Aorta (tissue), 5 donors: ENCODE measurements at regions not wholly inside any gene's neighbourhood (a gene's known extent, or its start where the extent isn't known, plus 50 kb on each side); places are given as distances from the start of the nearest gene placed in this dataset.
"Not testable (repeated sequence)": the region's sequence is repeated elsewhere in the genome, so short reads cannot be mapped to it uniquely, and the experiment has no call there.

Experiments used
- ATAC-seq: fragments of 200-7000 bp; cut with Tn5 transposase; one replicate; pipeline ENCODE4 v1.9.1; 2022; ENCODE audit warnings: moderate library complexity; ENCODE audit not compliant: low FRiP score
- DNase-seq, 2 donors: peaks; one replicate each; pipeline ENCODE4 v3.0.0-alpha.2; 2020
- H3K27ac ChIP-seq, 2 donors: one replicate each; pipeline ENCODE4 v1.5.1; 2013; ENCODE audit warnings: low read length in 2 of 2, mild to moderate bottlenecking in 2 of 2, moderate library complexity in 2 of 2, control low read depth in 1 of 2, inconsistent platforms in 1 of 2, low read depth in 1 of 2
- H3K27me3 ChIP-seq, 2 donors: one replicate each; pipeline ENCODE4 v1.6.1; 2013; ENCODE audit warnings: control low read depth in 1 of 2, low read length in 1 of 2, mild to moderate bottlenecking in 1 of 2, moderate library complexity in 1 of 2; ENCODE audit not compliant: insufficient read depth in 2 of 2, control insufficient read depth in 1 of 2
- H3K36me3 ChIP-seq, 2 donors: one replicate each; pipeline ENCODE4 v1.6.1; 2013; ENCODE audit warnings: control low read depth in 1 of 2, low read length in 1 of 2, mild to moderate bottlenecking in 1 of 2; ENCODE audit not compliant: insufficient read depth in 2 of 2, control insufficient read depth in 1 of 2
- H3K4me1 ChIP-seq, 2 donors: one replicate each; pipeline ENCODE4 v1.6.1; 2013; ENCODE audit warnings: low read length in 2 of 2, control low read depth in 1 of 2, mild to moderate bottlenecking in 1 of 2, moderate library complexity in 1 of 2; ENCODE audit not compliant: insufficient read depth in 2 of 2, control insufficient read depth in 1 of 2
- H3K4me3 ChIP-seq, 2 donors: one replicate each; pipeline ENCODE4 v1.5.1; 2013; ENCODE audit warnings: low read length in 2 of 2, control low read depth in 1 of 2, mild to moderate bottlenecking in 1 of 2
- H3K9me3 ChIP-seq: one replicate; pipeline ENCODE4 v1.6.1; 2013; ENCODE audit warnings: mild to moderate bottlenecking, low read length; ENCODE audit not compliant: control insufficient read depth
- WGBS, 2 donors: extraction: QIAGEN DNeasy Blood & Tissue Kit; methylation state at CpG; one replicate each; pipeline ENCODE4 v1.1.7; 2013; 5-methylcytosine and 5-hydroxymethylcytosine counted together
- intact Hi-C, 2 donors: fragments of 100-400 bp; cut with DNase I; formaldehyde crosslinking; loops; one replicate each; pipeline versions ENCODE4 v1.14.2 to v1.15.0; 2022
- donor health status: healthy with polysubstance abuse.
- donor health status: Bipolar disorder and iron deficiency.
- donor health status: DM: no; HTN: no; CAD: no.
- donor health status: DM: no; HTN: no; CAD: no.
- donor health status: DM: yes; HTN: yes; CAD: no.

GRCh38 chr11:123332577-123332976 lies 97.5 kb upstream of the GRAMD1B start:
- H3K27ac ChIP-seq, H3K36me3 ChIP-seq, H3K4me1 ChIP-seq, DNase-seq, ATAC-seq, H3K4me3 ChIP-seq, H3K9me3 ChIP-seq, H3K27me3 ChIP-seq, intact Hi-C loops: not testable (repeated sequence)
- 95 to 97% methylated on average over 1 of the region's 1 CpG for WGBS, 2 donors

- intact Hi-C loops, result no loop called here
- 72 to 73% methylated on average over 2 of the region's 2 CpGs for WGBS, 2 donors
- no peaks in the 10 kb centered on the region for H3K4me1 ChIP-seq
- H3K9me3 ChIP-seq, result no peaks in the 10 kb centered on the region
- H3K27me3 ChIP-seq, result peaks cover 0 to under 1% of the 10 kb centered on the region in 2 donors
- H3K4me3 ChIP-seq, result no peak overlapping the region
- ATAC-seq, result no peak
- H3K27ac ChIP-seq, result no peak overlapping the region
- no peaks in the 10 kb centered on the region for H3K36me3 ChIP-seq
- no peak for DNase-seq
Observed at GRCh38 chr11:123330948-123331347, 99.1 kb upstream of the GRAMD1B start.

- 52 to 54% methylated on average over 2 of the region's 2 CpGs for WGBS, 2 donors
- ATAC-seq, result no peak
- no peak for DNase-seq
Observed at GRCh38 chr11:123330471-123330870, 99.6 kb upstream of the GRAMD1B start.

GRCh38 chr11:123330071-123330470 lies 100.0 kb upstream of the GRAMD1B start:
- 50 to 56% methylated on average over 4 of the region's 4 CpGs for WGBS, 2 donors
- Histone ChIP-seq H3K36me3 (no peaks in the 10 kb centered on the region), H3K4me3 (no peak overlapping the region), H3K9me3 (no peaks in the 10 kb centered on the region), H3K27ac (no peak overlapping the region), H3K4me1 (no peaks in the 10 kb centered on the region), H3K27me3 (peaks cover 0 to 1% of the 10 kb centered on the region in 2 donors)
- intact Hi-C loops, result no loop called here
- ATAC-seq, result no peak
- no peak for DNase-seq

More at GRCh38 chr11:123330471-123330870, 99.6 kb upstream of the GRAMD1B start:
- Histone ChIP-seq H3K9me3 (no peaks in the 10 kb centered on the region), H3K4me3 (no peak overlapping the region), H3K27me3 (peaks cover 0 to 1% of the 10 kb centered on the region in 2 donors), H3K36me3 (no peaks in the 10 kb centered on the region), H3K27ac (no peak overlapping the region), H3K4me1 (no peaks in the 10 kb centered on the region)
- intact Hi-C loops, result no loop called here

GRCh38 chr11:123328281-123328867 lies 101.7 kb upstream of the GRAMD1B start:
- intact Hi-C loops, result no loop called here
- Histone ChIP-seq H3K9me3 (no peaks in the 10 kb centered on the region), H3K27ac (no peak overlapping the region), H3K36me3 (no peaks in the 10 kb centered on the region), H3K4me3 (no peak overlapping the region), H3K4me1 (no peaks in the 10 kb centered on the region), H3K27me3 (peaks cover 0 to 1% of the 10 kb centered on the region in 2 donors)
- no peak for DNase-seq
- 51 to 52% methylated on average over 5 of the region's 5 CpGs for WGBS, 2 donors
- no peak for ATAC-seq

- Histone ChIP-seq H3K4me3 (no peak overlapping the region), H3K27ac (no peak overlapping the region), H3K9me3 (no peaks in the 10 kb centered on the region), H3K4me1 (no peaks in the 10 kb centered on the region), H3K36me3 (no peaks in the 10 kb centered on the region), H3K27me3 (peaks cover 0 to 6% of the 10 kb centered on the region in 2 donors)
- 81 to 85% methylated on average over 3 of the region's 3 CpGs for WGBS, 2 donors
- intact Hi-C loops, result no loop called here
- DNase-seq (no peak), ATAC-seq (no peak)
Observed at GRCh38 chr11:123325533-123325932, 104.5 kb upstream of the GRAMD1B start.

GRCh38 chr11:123323568-123323967 lies 106.5 kb upstream of the GRAMD1B start:
- no peak for ATAC-seq
- 50 to 55% methylated on average over 3 of the region's 3 CpGs for WGBS, 2 donors

GRCh38 chr11:123321636-123322035 lies 108.4 kb upstream of the GRAMD1B start:
- H3K4me1 ChIP-seq, result no peaks in the 10 kb centered on the region
- no peaks in the 10 kb centered on the region for H3K36me3 ChIP-seq
- intact Hi-C loops, result no loop called here
- WGBS, 2 donors, result 38 to 46% methylated on average over 3 of the region's 3 CpGs
- no peak for DNase-seq
- no peak overlapping the region for H3K4me3 ChIP-seq
- no peaks in the 10 kb centered on the region for H3K9me3 ChIP-seq
- peaks cover 0 to 6% of the 10 kb centered on the region in 2 donors for H3K27me3 ChIP-seq
- no peak for ATAC-seq
- no peak overlapping the region for H3K27ac ChIP-seq

More at GRCh38 chr11:123323568-123323967, 106.5 kb upstream of the GRAMD1B start:
- Histone ChIP-seq H3K36me3 (no peaks in the 10 kb centered on the region), H3K27me3 (peaks cover 0 to 6% of the 10 kb centered on the region in 2 donors), H3K9me3 (no peaks in the 10 kb centered on the region), H3K27ac (no peak overlapping the region), H3K4me3 (no peak overlapping the region), H3K4me1 (no peaks in the 10 kb centered on the region)
- DNase-seq, result no peak
- intact Hi-C loops, result no loop called here

- WGBS, 2 donors, result 59 to 61% methylated on average over 2 of the region's 2 CpGs
Observed at GRCh38 chr11:123318623-123319022, 111.4 kb upstream of the GRAMD1B start.

More at GRCh38 chr11:123318623-123319022, 111.4 kb upstream of the GRAMD1B start:
- Histone ChIP-seq H3K27ac (no peak overlapping the region), H3K4me3 (no peak overlapping the region), H3K36me3 (no peaks in the 10 kb centered on the region), H3K4me1 (no peaks in the 10 kb centered on the region), H3K9me3 (no peaks in the 10 kb centered on the region), H3K27me3 (peaks cover 0 to 4% of the 10 kb centered on the region in 2 donors)
- no peak for DNase-seq
- no peak for ATAC-seq
- intact Hi-C loops, result no loop called here
